ENCODE measurements at regions not wholly inside any gene's neighbourhood (a gene's known extent, or its start where the extent isn't known, plus 50 kb on each side); places are given as distances from the start of the nearest gene placed in this dataset.

DNA sequence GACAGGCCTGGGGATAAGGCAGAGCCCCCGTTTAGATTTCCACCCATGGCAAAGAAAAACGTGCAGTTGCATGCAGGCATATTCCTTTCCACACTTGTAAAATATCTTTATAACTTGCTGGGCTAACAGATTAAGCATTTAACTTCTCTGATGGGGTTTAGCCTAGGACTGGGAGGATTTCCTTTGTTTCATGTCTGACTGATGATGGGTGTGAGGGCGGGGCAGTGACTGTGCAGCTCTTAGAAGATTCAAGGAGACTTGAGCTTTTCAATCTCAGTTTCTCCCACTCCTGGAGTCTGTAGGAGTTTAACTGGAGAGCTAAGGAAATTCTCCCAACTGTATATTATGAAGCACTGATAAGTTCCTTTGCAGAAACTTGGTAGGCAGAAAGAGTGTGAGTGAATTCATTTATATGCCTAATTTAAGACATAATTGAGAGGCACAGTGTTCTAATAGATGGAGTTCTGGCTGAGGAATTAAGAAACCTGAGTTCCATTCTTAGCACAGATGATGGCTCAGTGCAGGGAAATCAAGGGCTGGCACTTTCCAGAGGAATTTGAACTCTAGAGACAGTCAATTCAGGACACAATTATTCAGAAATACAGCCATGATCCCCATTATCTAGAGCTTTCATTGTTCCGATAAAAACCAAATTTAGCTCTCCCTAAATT, 214.6 kb upstream of the CNR1 start:
- TF ChIP-seq, protein P1, sequence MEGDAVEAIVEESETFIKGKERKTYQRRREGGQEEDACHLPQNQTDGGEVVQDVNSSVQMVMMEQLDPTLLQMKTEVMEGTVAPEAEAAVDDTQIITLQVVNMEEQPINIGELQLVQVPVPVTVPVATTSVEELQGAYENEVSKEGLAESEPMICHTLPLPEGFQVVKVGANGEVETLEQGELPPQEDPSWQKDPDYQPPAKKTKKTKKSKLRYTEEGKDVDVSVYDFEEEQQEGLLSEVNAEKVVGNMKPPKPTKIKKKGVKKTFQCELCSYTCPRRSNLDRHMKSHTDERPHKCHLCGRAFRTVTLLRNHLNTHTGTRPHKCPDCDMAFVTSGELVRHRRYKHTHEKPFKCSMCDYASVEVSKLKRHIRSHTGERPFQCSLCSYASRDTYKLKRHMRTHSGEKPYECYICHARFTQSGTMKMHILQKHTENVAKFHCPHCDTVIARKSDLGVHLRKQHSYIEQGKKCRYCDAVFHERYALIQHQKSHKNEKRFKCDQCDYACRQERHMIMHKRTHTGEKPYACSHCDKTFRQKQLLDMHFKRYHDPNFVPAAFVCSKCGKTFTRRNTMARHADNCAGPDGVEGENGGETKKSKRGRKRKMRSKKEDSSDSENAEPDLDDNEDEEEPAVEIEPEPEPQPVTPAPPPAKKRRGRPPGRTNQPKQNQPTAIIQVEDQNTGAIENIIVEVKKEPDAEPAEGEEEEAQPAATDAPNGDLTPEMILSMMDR (conservative IDR thresholded peaks at IDR 0.05 in 1 of 2, IDR thresholded peaks at IDR 0.05 in 1 of 2; ENCODE audit: low read depth in 1 of 2, low read length in 2 of 2), result no peak
- TF ChIP-seq EZH2 (IDR thresholded peaks at IDR 0.05; ENCODE audit: low read length, missing control alignments), result no peak

Data from fibroblast of lung (primary cell).